H1 (cell line): ENCODE measurements at regions not wholly inside any gene's neighbourhood (a gene's known extent, or its start where the extent isn't known, plus 50 kb on each side); places are given as distances from the start of the nearest gene placed in this dataset.

Experiments used
- CTCF ChIA-PET: fragments of 300-600 bp; sonication (Branson Sonifier 250); formaldehyde crosslinking; loops from one replicate; lab custom pipeline; 2021; ENCODE audit not compliant: partially characterized antibody; lab: Charles Lee
- POLR2A ChIA-PET: fragments of 300-600 bp; sonication (Branson Sonifier 250); formaldehyde crosslinking; loops from one replicate; lab custom pipeline; 2021; ENCODE audit warnings: inconsistent platforms; ENCODE audit not compliant: partially characterized antibody; lab: Charles Lee
- DNase-seq, 2 experiments: peaks; one replicate each; pipeline versions ENCODE4 v3.0.0 to v3.0.0-alpha.2; 2010 to 2022; ENCODE audit warnings: low spot score in 2 of 2, low read depth in 1 of 2, mixed read lengths in 1 of 2
- FAIRE-seq: peaks from 2 replicates; lab custom pipeline; 2011; peaks lifted over from hg19 to GRCh38; lab: Jason Lieb, UNC
- H2AFZ ChIP-seq: 2 replicates; pipeline ENCODE4 v1.8.1; 2012; ENCODE audit warnings: low read length, inconsistent platforms
- H2AK5ac ChIP-seq: 2 replicates; pipeline ENCODE4 v1.6.1; 2013; ENCODE audit warnings: low read depth, low read length
- H2BK120ac ChIP-seq: replicated peaks from 2 replicates; pipeline ENCODE3; 2013; ENCODE audit warnings: low read depth, low read length, inconsistent platforms
- H2BK12ac ChIP-seq: 2 replicates; pipeline ENCODE4 v1.6.1; 2013; ENCODE audit warnings: low read depth, low read length
- H2BK15ac ChIP-seq: 2 replicates; pipeline ENCODE4 v1.6.1; 2013; ENCODE audit warnings: low read length
- H2BK20ac ChIP-seq: 2 replicates; pipeline ENCODE4 v1.6.1; 2013; ENCODE audit warnings: low read length
- H2BK5ac ChIP-seq: 2 replicates; pipeline ENCODE4 v1.6.1; 2013; ENCODE audit warnings: low read depth, low read length
- H3K14ac ChIP-seq: 2 replicates; pipeline ENCODE4 v1.6.1; 2013; ENCODE audit warnings: inconsistent platforms; ENCODE audit not compliant: insufficient read length
- H3K18ac ChIP-seq: 2 replicates; pipeline ENCODE4 v1.6.1; 2013; ENCODE audit warnings: low read length; ENCODE audit errors: extremely low read depth
- H3K23ac ChIP-seq: 2 replicates; pipeline ENCODE4 v1.6.1; 2013; ENCODE audit warnings: inconsistent platforms; ENCODE audit not compliant: insufficient read length
- H3K23me2 ChIP-seq: 2 replicates; pipeline ENCODE4 v1.6.1; 2013; ENCODE audit warnings: low read depth, low read length
- H3K27ac ChIP-seq: 2 replicates; pipeline ENCODE4 v1.6.1; 2011; ENCODE audit warnings: low read depth, low read length, inconsistent platforms
- H3K27me3 ChIP-seq, 4 experiments: replicated peaks in 1 of 4; 1 replicate in 1 of 4; 2 replicates in 3 of 4; pipeline versions ENCODE4 v1.6.1 to v1.8.1; 2011 to 2013; ENCODE audit warnings: low read length in 3 of 4, mild to moderate bottlenecking in 3 of 4, inconsistent platforms in 2 of 4, mixed read lengths in 2 of 4, moderate library complexity in 1 of 4; ENCODE audit not compliant: control insufficient read depth in 3 of 4, insufficient read depth in 3 of 4; ENCODE audit errors: extremely low read depth in 1 of 4
- H3K36me3 ChIP-seq, 4 experiments: 2 replicates each; pipeline versions ENCODE4 v1.6.1 to v1.8.1; 2011 to 2013; ENCODE audit warnings: mild to moderate bottlenecking in 4 of 4, low read length in 3 of 4, moderate library complexity in 2 of 4, control low read depth in 1 of 4, inconsistent platforms in 1 of 4; ENCODE audit not compliant: insufficient read depth in 4 of 4, control insufficient read depth in 2 of 4
- H3K4ac ChIP-seq: replicated peaks from 2 replicates; pipeline ENCODE3; 2013; ENCODE audit warnings: low read length, low read depth, mixed read lengths, inconsistent platforms; ENCODE audit not compliant: insufficient read length
- H3K4me1 ChIP-seq, 4 experiments: replicated peaks in 1 of 4; 1 replicate in 1 of 4; 2 replicates in 3 of 4; pipeline versions ENCODE4 v1.6.1 to v1.8.1; 2011 to 2013; ENCODE audit warnings: low read length in 3 of 4, inconsistent platforms in 2 of 4, mixed read lengths in 1 of 4; ENCODE audit not compliant: insufficient read depth in 4 of 4, control insufficient read depth in 3 of 4
- H3K4me2 ChIP-seq, 2 experiments: 2 replicates each; pipeline versions ENCODE4 v1.6.1 to v1.8.1; 2011 to 2013; ENCODE audit warnings: low read depth in 2 of 2, low read length in 2 of 2, control low read depth in 1 of 2, inconsistent platforms in 1 of 2, mild to moderate bottlenecking in 1 of 2; ENCODE audit not compliant: insufficient read depth in 1 of 2
- H3K4me3 ChIP-seq, 4 experiments: fragments of 200-600, 300-600 bp in 1 of 4; sonication (generic), shearing (Covaris generic), sonication (Bioruptor Twin) in 1 of 4; 2 replicates each; pipeline versions ENCODE4 v1.5.1 to v1.8.1; 2011 to 2016; ENCODE audit warnings: low read length in 4 of 4, low read depth in 3 of 4, control low read depth in 2 of 4, inconsistent platforms in 2 of 4, mild to moderate bottlenecking in 2 of 4, mixed read lengths in 1 of 4, moderate library complexity in 1 of 4; ENCODE audit not compliant: insufficient read depth in 2 of 4; ENCODE audit errors: extremely low read depth in 1 of 4
- H3K56ac ChIP-seq: replicated peaks from 2 replicates; pipeline ENCODE3; 2013; ENCODE audit warnings: low read depth, mild to moderate bottlenecking, mixed read lengths, low read length, inconsistent platforms; ENCODE audit not compliant: insufficient read length
- H3K79me1 ChIP-seq: 2 replicates; pipeline ENCODE4 v1.6.1; 2013; ENCODE audit warnings: low read depth, low read length, control low read depth
- H3K79me2 ChIP-seq, 2 experiments: 2 replicates each; pipeline versions ENCODE4 v1.6.1 to v1.8.1; 2012 to 2013; ENCODE audit warnings: low read length in 2 of 2, mild to moderate bottlenecking in 2 of 2, inconsistent platforms in 1 of 2; ENCODE audit not compliant: insufficient read depth in 2 of 2, control insufficient read depth in 1 of 2
- H3K9ac ChIP-seq, 4 experiments: replicated peaks in 1 of 4; 1 replicate in 1 of 4; 2 replicates in 3 of 4; pipeline versions ENCODE4 v1.6.1 to v1.8.1; 2011 to 2013; ENCODE audit warnings: low read depth in 3 of 4, low read length in 3 of 4, control low read depth in 2 of 4, mild to moderate bottlenecking in 2 of 4, moderate library complexity in 2 of 4, inconsistent platforms in 1 of 4; ENCODE audit errors: extremely low read depth in 1 of 4
- H3K9me3 ChIP-seq, 2 experiments: 2 replicates each; pipeline versions ENCODE4 v1.6.1 to v1.8.1; 2012 to 2013; ENCODE audit warnings: mild to moderate bottlenecking in 2 of 2, moderate library complexity in 2 of 2, control low read depth in 1 of 2, inconsistent platforms in 1 of 2, low read depth in 1 of 2, low read length in 1 of 2, mixed read lengths in 1 of 2; ENCODE audit not compliant: insufficient read depth in 2 of 2
- H4K20me1 ChIP-seq, 2 experiments: replicated peaks in 1 of 2; 2 replicates each; pipeline versions ENCODE3 to v1.8.1; 2011 to 2013; ENCODE audit warnings: inconsistent platforms in 2 of 2, low read length in 2 of 2, mild to moderate bottlenecking in 1 of 2; ENCODE audit not compliant: insufficient read depth in 2 of 2, control insufficient read depth in 1 of 2
- H4K5ac ChIP-seq: 2 replicates; pipeline ENCODE4 v1.6.1; 2013; ENCODE audit warnings: low read length, low read depth, mixed read lengths, inconsistent platforms; ENCODE audit not compliant: insufficient read length
- H4K8ac ChIP-seq: 2 replicates; pipeline ENCODE4 v1.8.0; 2013; ENCODE audit warnings: mild to moderate bottlenecking, moderate library complexity, low read length, inconsistent platforms; ENCODE audit not compliant: insufficient read depth; ENCODE audit errors: extremely low read depth
- H4K91ac ChIP-seq: replicated peaks from 2 replicates; pipeline ENCODE3; 2013; ENCODE audit warnings: low read length, mixed read lengths, inconsistent platforms; ENCODE audit not compliant: insufficient read length
- KDM1A ChIP-seq: fragments of 200-600, 300-600 bp; sonication (generic); IDR thresholded peaks from 2 replicates; pipeline ENCODE4 v1.7.1; 2016; ENCODE audit warnings: mild to moderate bottlenecking, low read length, borderline replicate concordance
- POLR2A ChIP-seq, 2 experiments: IDR thresholded peaks; 1 replicate in 1 of 2; 2 replicates in 1 of 2; pipeline ENCODE4 v1.6.1; 2011; ENCODE audit warnings: low read depth in 2 of 2, low read length in 2 of 2, mild to moderate bottlenecking in 2 of 2; ENCODE audit errors: control extremely low read depth in 1 of 2
- SRF ChIP-seq: IDR thresholded peaks from 2 replicates; pipeline ENCODE4 v1.6.1; 2011; ENCODE audit warnings: mild to moderate bottlenecking, low read depth, low read length, moderate library complexity
- WGBS, 2 experiments: shearing (Covaris generic) in 1 of 2; methylation state at CpG; one replicate each; pipeline versions ENCODE4 v1.1.6 to v1.1.7; 2013 to 2015; ENCODE audit warnings: low lambda C conversion rate in 2 of 2, mixed read lengths in 2 of 2, inconsistent platforms in 1 of 2, low coverage in 1 of 2, missing lambda C conversion rate in 1 of 2; ENCODE audit not compliant: insufficient replicate concordance in 2 of 2, insufficient coverage in 1 of 2, insufficient read length in 1 of 2; ENCODE audit errors: extremely low coverage in 1 of 2, missing lambda C conversion rate in 1 of 2; 5-methylcytosine and 5-hydroxymethylcytosine counted together

- no peak for FAIRE-seq
- H4K5ac ChIP-seq: no peak overlapping the region
- TF ChIP-seq KDM1A (no peak), POLR2A (IDR thresholded peaks at IDR 0.05; ENCODE audit: control extremely low read depth in 1 of 2, low read depth in 2 of 2, low read length in 2 of 2) (no peak), SRF (no peak)
Measured at GRCh38 chr7:36071605-36072004, 81.4 kb upstream of the EEPD1 start.

More at GRCh38 chr7:36071605-36072004, 81.4 kb upstream of the EEPD1 start:
- 100% methylated on average over 1 of the region's 1 CpG; no CpG with 5 or more reads in 1 of the 2 experiments for WGBS, 2 experiments
- Histone ChIP-seq H4K8ac (no peak overlapping the region), H3K79me1 (no peaks in the 10 kb centered on the region), H4K91ac (no peak overlapping the region), H3K36me3 (no peaks in the 10 kb centered on the region), H3K79me2 (no peaks in the 10 kb centered on the region), H4K20me1 (no peaks in the 10 kb centered on the region), H3K27me3 (no peaks in the 10 kb centered on the region), H2BK5ac (no peak overlapping the region), H3K23ac (no peak overlapping the region), H3K4ac (no peak overlapping the region), H2AFZ (no peak overlapping the region), H3K18ac (no peak overlapping the region), H2BK20ac (no peak overlapping the region), H3K14ac (no peak overlapping the region), H2AK5ac (no peak overlapping the region), H3K9me3 (no peaks in the 10 kb centered on the region), H3K4me2 (no peak overlapping the region), H2BK15ac (no peak overlapping the region), H3K56ac (no peak overlapping the region), H2BK120ac (no peak overlapping the region), H3K4me3 (no peak overlapping the region), H2BK12ac (no peak overlapping the region), H3K9ac (no peak overlapping the region), H3K23me2 (no peaks in the 10 kb centered on the region), H3K27ac (no peak overlapping the region), H3K4me1 (no peaks in the 10 kb centered on the region; a peak in 1 of 7 replicates)
- ChIA-PET POLR2A (no interaction called here), CTCF (interaction anchor here (1.0 to 1.4 kb wide), 3 partner anchors 10 to 88 kb away, joined by 3 read pairs; no protein-coding TSS in a partner anchor)
- DNase-seq: no peak
